GM21717 (cell line): ENCODE measurements at regions not wholly inside any gene's neighbourhood (a gene's known extent, or its start where the extent isn't known, plus 50 kb on each side); places are given as distances from the start of the nearest gene placed in this dataset.

Source experiments
- ATAC-seq: cut with Tn5 transposase; IDR thresholded peaks from one replicate; pipeline ENCODE4 v1.9.1; 2021; ENCODE audit warnings: mild to moderate bottlenecking, moderate library complexity; ENCODE audit not compliant: unreplicated experiment

DNA sequence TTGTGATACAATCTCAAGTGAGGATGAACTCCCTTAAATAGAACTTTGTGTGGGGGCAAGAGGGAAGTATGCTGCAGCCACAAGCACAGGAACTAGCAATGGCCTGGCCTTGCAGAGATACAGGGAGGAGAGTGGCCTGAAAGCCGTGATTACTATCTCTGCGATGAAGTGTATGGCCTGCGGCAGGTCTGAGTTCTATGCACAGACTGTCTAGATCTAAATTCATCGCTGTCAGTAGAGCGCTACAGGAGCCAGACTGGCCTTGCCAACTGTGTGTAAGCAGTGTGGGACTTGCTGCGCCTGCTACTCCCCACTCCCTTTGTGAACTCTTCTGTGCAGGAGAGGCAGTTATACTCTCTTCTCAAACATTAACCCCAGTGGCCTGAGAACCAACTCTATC, 997.0 kb downstream of the GRIK2 start:
- no peak for ATAC-seq

DNA sequence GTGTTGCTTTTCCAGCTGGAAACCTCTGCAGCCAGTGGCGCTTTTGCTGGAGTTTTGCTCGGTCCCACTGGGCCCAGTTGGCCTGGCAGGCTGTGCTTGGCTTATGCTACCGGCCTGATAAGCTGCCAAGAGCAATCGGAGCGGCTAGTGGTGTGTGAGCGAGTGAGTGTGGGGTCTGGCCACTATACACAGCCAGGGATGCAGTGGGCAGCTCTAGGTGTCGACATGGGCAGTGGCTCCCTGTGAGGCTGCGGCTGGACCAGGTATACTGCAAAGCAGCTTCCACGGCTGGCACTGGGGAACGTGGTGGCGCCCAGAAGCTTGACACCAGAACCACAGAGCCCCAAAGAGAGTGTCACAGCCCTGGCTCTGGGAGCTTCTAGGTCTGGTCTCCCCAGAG, 996.5 kb downstream of the GRIK2 start:
- no peak for ATAC-seq

DNA sequence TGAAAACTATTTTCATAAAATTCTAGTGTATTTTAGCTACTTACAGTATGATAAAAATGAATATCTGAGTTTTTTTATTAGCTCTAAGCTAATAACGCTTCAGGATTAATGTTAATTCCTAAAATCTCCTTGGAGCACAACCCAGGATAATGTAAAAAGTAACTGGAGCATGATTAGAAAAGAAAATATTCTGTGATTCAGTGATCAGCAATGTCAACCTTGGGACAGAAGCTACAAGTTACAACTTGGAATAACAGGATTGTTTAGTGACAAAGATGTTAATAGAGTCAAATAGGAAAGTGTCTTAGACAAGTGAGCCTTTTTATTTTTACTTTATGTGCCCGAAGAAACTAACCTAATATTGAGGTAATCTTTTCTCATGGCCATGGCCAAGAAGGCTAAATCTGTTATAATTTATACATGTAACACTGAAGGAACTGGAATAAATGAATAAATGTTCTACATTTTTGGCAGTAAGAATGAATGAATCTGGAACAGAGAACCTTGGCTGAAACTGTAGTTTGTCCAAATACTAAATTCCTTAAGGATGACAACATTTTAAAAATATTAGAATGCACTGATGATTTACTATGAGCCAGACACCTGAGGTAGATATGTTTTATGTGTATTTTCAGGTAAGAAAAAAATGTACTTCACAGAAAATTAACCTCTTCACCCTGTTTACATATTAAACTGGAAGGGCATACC, 994.0 kb downstream of the GRIK2 start:
- ATAC-seq: no peak

DNA sequence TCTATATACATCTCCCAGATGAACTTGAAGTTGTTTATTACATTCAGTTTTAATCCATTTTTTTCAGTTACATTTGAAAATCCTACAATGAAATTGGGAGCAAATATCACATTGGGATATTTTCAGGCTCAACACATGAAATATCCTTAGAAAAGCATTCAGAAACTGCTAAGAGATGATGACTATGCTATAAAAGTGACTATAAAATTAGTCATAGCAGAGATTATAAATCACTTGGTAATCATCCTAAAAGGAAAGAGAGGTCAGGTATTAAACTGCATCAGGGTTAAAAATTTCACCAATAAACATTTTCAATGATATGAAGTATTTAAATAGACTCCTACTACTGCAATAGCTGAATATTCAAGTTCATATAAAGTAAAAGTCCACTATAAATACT, 987.7 kb downstream of the GRIK2 start:
- no peak for ATAC-seq

DNA sequence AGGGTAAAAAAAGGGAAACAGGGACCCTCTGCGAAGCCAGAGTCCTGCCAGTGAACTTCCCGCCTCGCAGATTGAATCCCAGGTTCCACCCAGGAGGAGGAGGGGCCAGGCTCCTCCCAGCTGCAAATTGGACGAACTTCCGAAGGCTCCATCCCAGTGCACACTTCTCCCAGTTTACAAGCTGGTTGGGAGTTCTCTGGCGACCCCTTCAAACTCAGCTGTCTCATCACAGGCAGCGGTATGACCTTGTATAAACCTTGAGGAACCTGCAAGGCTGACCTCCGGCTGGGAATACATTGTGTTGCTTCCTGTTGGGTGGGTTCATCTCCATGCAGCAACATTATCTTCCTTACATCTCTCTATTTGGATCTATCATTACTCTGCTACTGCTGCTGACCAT, 962.7 kb downstream of the GRIK2 start:
- ATAC-seq: no peak

GRCh38 chr6:102355578-102355977, 962.1 kb downstream of the GRIK2 start:
- no peak for ATAC-seq

- no peak for ATAC-seq
Measured at GRCh38 chr6:102352552-102352951, 959.0 kb downstream of the GRIK2 start.

DNA sequence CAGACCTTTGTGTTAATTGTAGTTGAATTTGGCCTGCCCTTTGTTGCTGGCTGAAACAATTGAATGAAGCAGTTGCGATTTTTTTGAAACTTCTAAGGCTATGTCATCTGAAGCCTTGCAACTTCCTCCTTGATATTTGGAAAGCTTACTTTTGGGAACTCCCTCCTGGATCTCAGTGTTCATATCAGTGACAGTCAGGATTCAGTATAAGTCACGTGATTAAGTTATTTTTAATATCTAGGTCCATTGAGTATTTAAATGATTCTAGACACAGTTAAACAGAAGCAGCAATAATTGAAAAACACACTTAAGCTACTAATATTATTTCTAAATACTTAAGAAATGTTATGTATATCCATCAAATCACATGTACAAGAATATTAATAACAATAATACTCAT, 951.3 kb downstream of the GRIK2 start:
- no peak for ATAC-seq

GRCh38 chr6:102340311-102340710, 946.8 kb downstream of the GRIK2 start:
- ATAC-seq: no peak

DNA sequence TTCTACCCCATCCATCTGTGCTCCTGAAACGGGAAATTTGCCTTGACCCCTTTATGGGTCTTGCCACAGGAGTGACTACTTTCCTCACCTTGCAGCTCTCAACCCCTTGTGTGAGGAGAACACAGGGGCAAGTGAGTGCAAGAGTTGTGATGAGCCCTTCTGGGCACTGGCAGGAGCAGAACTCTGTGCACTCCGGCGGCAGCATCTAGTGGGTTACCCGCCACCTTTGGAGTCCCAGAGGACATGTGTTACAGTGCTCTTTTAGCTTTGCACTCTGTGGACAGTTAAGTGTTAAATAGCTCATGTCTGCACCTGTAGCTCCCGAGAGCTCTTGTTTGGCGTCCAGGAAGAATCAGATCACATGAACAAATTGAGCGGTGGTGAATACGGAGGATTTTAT, 940.2 kb downstream of the GRIK2 start:
- ATAC-seq: no peak

DNA sequence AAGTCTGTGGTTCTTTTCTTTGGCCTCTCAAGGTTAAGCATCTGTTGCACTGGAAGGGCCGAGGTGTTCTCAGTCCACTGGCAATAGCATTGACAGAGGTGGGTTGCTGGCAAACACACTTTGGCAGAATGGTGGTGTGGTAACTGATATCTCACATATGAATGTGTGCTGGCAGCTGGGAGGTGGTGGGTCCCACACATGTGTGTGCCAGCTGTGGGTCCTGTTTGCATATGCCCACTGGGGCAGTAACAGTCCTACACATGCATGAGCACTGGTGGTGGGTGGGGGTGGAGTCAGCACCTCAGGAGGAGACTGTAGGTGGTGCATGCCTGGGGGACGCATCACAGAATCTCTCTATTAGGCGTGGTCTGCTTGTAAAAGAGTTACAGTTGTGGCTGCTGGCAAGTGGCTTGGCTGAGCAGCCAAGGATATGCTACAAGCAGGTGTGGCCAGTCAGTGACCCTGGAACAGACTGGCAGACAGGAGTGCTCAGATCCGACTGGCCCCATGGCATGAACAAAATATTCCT, 934.3 kb downstream of the GRIK2 start:
- no peak for ATAC-seq

DNA sequence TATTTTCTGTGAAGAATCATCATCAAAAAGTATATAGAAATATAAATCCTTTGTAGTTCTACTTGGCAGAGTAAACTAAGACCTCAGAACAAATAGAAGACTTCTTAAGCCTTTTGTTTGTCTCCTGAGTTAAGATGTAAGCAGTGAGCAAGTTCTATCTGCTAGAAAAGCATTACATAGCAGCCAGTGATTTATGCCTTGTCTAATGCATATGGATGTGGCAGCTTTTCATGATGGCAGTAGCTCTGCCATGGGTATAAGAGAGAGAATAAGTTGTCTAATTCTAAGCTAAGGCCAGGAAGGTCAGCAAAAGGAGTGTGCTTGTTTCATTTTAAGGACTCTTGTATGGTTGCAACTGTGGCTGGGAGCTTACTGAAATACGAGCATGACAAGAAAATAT, 920.2 kb downstream of the GRIK2 start:
- ATAC-seq: no peak

DNA sequence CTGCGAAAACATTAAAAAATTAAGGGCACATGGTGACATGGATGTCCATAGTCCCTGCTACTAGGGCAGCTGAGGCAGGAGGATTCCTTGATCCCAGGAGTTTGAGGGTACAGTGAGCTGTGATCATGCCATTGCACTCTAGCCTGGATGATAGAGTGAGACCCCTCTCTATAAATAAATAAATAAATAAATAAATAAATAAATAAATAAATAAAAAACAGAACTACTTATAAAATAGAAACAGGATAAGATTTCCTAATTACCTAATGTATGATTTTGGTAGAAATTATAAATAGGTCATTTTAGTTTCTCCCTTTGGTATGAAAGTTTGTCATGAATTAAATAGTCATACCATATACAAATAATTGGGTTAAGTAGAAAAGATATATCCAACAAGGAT, 916.2 kb downstream of the GRIK2 start:
- no peak for ATAC-seq

DNA sequence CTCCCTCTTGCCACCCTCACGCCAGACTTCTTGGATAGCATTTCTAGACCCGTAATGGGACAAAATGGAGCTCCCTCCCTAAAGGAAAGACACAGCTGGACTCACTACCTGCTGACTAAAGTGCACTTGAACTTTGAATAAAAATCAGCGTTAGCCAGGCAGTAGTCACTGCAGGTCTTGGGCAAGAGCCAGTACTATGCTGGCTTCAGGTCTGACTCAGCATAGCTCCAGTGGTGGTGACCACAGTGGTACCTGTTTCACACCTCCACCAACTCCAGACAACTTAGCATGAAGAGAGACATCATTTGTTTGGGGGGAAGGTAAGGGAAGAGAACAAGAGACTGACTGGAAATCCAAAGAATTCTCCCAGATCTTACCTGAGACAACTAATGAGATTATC, 906.8 kb downstream of the GRIK2 start:
- ATAC-seq: no peak

DNA sequence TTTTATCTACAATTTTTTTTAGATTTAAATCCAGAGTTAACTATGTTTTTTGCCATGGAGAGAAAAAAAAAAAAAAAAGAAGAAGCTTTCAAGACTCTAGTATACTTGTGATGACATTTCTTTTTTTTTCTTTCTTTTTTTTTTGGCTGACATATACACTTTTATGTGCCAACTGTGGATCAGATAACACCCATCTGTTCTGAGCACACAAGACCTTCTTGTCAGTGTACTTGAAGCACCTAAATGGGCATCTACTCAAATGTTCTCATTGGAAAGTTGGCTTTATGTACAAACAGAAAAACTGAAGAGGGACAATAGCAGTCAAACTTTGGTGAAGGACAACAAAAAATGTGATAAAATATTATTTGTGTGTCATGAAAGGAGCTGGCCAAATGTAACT, 904.5 kb downstream of the GRIK2 start:
- no peak for ATAC-seq
